ENCODE measurements at regions not wholly inside any gene's neighbourhood (a gene's known extent, or its start where the extent isn't known, plus 50 kb on each side); places are given as distances from the start of the nearest gene placed in this dataset.

- TF ChIP-seq CTCF (IDR thresholded peaks at IDR 0.05) (no peak), ZFX (IDR thresholded peaks at IDR 0.05; ENCODE audit: borderline replicate concordance) (no peak)
These were observed 601.1 kb downstream of the ANKRD50 start for GRCh38 chr4:124111411-124111810.

All from 22Rv1 (cell line).